HG03521 (cell line): ENCODE measurements at regions not wholly inside any gene's neighbourhood (a gene's known extent, or its start where the extent isn't known, plus 50 kb on each side); places are given as distances from the start of the nearest gene placed in this dataset.

Experiments used
- ATAC-seq: cut with Tn5 transposase; IDR thresholded peaks from one replicate; pipeline ENCODE4 v1.9.1; 2021; ENCODE audit warnings: mild to moderate bottlenecking, moderate library complexity; ENCODE audit not compliant: unreplicated experiment

DNA sequence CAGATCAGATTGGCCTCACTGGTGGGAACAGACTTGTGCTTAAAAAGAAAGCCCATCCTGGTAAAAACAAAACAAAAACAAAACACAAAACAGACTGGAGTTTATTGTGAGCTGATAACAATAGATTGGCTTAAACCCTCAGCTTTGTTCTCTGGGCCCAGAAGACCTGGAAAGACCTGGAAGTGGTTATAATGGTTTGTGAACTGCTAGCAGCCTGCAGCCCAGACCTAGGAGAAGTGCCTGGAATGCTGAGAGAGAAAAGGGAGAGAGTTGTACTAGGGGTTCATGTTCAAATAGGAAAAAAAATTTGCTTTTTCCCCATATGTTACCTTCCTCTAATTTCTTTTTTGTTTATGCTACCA lies 396.6 kb downstream of the DMAC1 start:
- ATAC-seq: no peak

DNA sequence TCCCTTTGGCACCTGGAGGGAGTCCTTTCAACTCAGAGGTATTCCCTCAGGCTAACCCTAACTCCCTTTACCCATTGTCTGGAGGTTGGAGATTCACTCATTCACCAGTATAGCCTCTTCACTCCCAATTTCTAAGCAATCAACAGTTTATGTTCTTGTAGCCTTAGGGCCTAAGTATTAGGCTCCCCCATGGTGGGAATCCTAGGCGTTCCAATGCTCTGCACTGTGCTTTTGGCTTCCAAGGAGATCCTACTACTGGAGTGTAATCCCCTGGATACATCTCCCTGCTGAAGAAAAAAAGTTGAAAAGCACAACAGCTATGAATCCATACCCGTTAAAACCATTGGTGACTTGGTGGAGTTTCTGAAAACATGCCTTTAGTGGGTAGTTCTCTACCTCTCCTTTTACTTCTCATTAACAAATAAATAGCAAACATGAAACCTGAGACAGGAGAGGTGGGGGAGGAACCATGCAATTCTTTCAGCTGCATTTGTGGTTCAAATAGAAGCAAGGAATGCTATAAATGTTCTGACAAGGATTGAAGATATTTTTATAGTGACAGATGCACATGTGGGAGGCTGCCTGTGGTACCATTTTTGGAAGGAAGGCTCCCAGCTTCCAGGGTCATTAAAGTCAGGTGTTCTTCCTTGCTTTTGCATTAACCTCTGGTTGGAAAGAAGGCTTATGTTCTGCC lies 397.1 kb downstream of the DMAC1 start:
- ATAC-seq: no peak

DNA sequence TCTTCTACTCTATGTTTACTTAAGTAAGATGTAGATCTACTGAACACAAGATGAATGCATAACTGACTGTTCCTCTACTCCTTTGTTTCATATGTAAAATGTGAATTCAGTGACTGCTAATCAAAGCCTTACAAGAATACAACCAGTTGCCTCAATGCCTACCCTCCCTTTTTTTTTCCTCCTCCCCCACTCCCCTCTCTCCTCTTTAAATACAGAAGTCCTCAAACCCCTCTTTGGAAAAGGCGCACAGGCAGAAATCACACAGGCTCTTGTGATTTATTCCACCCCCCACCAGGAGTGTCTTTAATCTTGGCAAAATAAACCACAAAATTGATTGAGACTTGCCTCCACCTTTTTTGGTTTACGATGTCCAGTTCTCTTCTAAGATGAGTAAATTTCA lies 398.5 kb downstream of the DMAC1 start:
- no peak for ATAC-seq

DNA sequence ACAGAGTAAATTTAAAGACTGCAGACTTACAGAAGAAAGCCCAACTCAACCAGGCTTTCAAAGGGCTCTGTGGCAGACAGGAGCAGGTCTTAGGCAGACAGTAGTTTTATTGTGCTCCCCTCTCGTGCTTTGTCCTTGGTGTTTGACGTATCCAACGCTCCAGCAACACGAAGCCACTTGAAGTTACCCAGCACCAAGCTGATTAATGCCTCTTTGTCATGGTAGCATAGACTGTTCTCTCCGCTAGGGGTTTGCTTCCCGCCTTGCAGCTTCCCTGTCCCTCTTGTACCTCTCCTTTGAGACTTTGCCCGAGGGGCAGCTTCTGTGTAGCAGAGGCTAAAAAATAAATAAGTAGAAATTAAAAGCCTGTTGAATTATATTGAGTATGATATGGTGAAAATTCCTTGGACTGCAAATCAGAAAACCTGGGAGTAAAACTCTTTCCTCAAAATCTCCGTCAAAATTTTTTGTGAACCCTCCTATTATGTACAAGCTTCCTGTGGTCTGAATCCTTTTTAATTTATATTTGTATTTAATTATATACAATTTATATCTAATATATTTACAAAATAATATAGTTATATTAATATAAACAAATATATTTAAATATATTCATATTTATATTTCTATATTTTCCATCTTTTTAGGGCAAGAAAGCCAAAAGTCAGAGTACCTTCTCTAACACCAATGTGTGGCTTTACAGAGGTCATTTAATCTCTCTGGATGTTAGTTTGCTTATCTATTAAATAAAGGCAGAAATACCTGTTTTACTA lies 405.4 kb downstream of the DMAC1 start:
- no peak for ATAC-seq

DNA sequence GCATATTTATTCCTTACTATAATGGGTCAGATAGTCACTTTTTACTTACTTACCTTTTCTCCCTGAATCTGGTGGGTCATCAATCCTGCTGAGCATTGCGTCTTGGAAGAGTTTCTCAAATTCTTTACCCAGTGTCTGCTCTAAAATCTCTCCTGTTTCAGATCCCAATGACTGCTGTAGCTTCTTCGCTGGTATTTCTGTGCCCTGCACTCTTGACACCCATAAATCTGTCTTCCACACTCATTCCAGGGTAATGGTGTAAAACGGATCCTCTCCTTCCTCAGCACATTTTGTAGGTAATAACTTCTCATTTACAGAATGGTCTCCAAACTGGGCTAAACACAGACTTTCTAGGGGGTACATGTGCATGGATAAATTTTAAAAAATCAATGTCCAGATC lies 407.4 kb downstream of the DMAC1 start:
- no peak for ATAC-seq

DNA sequence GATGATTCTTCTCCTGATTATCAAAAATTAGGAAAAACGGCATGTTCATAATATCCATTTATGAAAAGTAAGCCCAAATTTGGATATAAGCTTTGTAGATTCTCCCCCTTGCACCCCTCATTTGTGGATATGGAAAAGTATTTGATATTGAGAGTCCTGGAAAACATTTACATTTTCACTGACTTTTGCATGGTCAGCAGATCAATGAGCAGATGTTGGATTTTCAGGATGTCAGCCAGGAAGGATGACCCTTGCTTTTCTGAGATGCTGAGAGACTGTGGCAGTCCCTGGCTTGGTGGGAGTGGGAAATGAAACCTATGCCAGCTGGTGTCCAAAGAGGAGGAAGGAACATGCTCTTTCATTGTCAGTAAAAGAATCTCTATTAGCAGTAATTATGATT lies 410.8 kb downstream of the DMAC1 start:
- no peak for ATAC-seq

DNA sequence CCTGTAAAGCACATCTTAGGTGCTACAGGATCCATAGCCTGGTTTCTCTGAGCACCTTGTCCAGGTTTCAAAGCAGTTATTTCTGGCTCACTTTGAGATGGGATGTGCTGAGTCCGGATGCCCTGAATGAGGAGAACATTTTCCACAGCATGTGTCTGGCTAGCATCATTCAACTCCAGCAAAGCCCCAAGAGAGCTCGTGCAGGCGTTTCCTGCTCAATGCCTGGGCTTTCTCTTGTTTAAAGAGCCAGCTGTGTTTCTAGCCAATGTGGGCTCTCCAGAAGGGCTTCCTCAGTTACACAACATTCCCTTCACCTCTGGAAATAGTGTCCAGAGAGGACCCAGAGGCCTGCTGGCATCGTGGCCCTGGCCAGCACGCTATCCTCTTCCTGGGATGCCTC lies 411.7 kb downstream of the DMAC1 start:
- no peak for ATAC-seq

DNA sequence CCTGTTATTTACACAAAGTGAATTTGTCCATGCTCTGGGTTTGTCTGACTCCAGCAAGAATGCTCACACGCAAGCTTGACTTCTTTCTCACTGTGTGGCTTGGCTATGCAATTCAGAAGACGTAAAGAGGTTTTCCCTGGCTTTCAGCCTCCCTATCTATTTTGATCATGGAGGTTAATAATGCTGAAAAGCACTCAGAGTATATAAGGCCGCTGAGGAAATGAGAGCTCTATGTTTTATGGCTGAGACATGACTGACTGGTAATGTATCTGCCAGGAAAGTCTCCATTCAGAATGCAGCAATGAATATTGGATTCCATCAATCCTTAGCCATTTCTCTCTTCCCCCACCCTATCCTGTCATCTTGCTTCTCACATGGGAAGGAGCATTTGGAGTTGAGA lies 417.3 kb downstream of the DMAC1 start:
- ATAC-seq: no peak

DNA sequence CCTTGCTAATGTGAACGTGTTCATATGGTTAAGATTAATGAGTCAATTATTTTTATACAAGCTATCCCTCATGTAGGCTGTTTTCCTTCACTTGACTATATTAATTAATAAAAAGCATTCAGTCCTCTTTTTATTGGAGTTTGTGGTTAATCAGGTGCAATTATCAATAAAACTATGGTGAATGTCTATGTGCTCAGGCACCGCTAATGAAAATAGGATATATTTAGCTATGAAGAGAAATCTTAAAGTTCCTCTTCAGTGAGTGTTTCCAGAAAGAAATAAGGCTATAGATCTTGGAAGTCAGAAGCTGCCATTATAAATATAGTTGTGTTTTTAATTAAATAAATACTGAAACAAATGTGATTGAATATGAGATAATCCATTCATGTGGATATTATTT lies 422.1 kb downstream of the DMAC1 start:
- no peak for ATAC-seq

DNA sequence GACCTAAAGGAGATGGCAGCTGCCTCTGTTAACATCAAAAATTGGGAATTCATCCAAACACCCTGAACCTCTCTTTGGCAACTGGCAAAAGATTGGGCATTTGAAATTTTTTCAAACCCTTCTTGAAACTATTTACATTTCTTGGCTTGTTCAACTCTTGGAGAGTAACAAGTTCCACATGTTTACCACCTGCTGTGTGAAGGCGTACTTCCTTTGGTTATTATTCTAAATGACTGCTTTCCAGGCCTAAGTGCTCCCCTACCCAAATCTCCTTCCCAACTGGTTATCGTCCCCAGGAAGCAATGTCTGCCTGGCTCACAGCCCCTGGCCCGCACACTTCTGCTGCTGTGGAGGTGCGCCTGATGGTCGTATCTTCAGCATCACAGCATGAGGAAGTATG lies 422.7 kb downstream of the DMAC1 start:
- no peak for ATAC-seq

DNA sequence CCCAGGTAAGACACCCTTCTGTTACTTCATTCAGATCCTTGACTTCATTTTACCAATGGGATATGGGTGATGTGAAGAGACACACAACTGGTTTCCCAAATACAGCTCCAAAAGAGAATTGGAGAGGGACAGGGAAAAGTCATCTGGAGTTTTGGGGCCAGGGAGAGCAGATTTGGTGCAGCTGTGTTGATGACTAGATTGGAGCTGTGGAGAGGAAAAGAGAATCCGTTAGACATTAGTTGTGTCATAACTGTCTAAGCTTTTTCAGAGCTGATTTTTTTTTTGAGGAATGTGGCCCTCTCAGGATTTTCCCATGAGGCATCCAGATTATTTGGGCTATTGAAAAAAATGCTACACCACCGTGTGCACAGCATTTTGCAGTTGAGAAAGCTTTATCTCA lies 423.4 kb downstream of the DMAC1 start:
- no peak for ATAC-seq

DNA sequence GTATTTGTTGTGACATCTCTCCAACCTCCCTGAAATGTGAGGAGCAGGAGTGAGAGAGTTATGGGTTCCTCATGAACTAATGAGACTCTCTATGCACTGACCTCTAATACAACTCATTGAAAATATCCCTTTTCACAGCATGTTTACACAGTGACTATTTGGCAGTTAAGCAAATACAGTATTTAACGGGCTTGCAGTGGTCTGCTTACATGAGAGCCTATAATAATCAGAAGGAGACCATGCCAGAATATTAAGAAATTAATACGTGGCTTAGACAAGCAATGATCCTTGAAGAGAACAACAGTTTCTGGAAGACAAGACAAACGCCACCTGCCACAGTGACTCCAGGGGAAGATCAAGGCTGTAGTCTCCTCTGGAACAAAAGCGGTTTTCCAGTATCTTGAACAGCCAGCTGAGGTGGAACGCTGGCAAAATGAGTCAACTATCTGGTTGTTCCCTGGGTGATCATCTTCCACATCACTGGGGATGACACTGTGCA lies 424.5 kb downstream of the DMAC1 start:
- no peak for ATAC-seq

DNA sequence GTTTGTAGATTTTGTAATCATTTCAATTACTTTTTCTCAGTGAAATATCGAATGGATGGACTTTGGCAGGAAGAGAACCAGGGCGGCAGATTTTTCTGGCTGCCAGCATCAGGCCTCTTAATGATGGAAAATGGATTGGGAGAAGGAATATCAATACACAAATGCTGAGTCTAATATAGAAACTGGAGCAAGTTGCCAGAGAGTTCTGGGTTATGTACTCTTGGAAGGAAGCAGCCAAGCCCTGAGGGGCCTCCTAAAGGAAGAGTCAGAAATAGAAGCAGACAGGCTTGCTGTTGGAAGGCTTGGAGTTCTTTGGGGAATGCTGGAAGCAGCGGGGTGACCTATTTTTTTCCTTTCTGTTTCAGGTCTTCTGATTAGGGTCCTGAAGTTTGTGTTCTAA lies 428.6 kb downstream of the DMAC1 start:
- no peak for ATAC-seq

DNA sequence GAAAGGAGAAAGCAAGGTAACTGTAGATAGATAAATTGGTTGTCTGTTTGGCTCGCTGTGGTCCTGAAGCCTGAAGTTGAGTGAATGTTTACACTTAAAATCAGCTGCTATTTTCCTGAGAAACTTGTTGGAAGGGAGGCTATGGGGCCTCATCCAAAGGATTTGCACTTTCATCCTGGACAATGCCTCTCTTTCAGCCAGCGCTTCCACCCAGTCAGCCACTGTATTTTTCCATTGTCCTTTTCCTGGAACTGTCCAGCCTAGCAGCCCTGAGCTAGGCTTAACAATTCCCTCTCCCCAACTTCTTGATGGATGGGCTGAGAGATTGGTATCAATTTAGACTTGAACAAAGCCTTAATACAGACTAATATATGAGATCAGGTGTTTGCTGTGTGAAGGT lies 429.2 kb downstream of the DMAC1 start:
- ATAC-seq: no peak

DNA sequence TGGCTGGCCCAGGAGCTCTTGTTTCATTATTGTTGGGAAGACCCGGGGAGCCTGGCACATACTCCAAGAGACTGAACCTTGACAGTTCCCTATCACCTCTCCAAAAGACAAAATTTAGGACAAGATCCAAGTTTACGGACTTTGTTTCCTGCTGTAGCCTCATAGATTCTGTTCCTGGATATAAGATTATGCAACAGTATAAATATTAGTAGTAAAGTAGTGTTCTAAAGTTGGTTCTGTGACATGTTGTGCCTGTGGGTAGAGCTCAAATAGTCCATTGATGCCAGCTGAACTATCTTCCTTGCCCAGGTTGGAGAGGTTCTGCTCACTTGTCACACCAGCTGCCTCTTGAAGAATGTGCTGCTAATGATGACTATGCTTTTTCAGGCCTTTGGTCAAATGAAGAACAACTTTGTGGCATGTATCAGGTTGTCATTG lies 430.2 kb downstream of the DMAC1 start:
- ATAC-seq: no peak

DNA sequence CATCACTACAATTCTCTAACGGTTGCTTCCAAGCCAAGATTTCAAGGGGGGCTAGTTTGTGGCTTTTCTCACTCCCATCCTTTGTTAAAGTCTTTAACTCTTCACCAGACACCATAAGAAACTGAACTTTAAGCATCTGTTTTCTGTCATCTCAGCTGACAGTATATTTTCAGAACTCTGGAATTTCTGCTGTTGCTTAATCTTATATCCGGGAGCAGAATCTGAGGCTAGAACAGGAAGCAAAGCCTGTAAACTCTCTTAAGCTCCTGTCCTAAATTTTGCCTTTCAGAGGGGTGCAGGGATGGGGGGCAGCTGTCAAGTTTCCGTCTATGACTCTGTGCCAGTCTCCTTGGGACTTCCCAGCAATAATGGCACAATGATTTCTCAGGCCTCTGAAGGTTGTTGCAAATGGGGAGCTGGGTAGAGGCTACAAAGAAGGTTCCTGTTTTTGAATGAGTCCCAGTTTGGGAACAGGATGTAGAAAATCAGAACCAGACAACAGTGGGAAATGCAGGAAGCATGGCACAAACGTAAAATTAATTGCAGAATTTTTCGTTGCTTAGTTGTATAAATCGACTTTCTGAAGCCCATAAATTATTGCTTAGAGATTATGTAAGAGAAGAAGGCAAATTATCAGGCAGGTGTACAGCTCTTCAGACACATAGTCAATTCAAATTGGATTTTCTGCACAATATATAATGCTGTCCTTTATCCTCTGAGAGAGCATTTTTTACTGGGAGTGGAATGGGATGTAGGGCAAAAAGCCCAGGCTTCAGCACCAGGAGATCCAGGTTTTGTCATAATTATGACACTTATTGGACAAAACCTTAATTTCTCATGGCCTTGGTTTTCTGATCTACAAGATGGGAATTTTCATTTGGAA lies 430.9 kb downstream of the DMAC1 start:
- no peak for ATAC-seq

DNA sequence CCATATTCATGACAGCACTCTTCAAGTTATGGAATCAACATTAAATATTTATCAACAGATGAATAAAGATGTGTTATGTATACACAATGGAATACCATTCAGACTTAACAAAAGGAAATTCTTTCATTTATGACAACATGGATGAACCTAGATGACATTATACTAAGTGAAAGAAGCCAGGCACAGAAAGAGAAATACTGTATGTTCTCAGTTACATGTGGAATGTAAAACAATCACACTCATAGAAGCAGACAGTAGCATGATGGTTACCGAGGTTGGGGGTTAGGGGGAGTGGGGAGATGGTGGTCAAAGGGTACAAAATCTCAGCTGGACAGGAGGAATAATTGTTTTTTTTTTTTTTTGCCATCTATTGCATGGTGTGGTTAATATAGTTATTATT lies 431.9 kb downstream of the DMAC1 start:
- ATAC-seq: no peak

DNA sequence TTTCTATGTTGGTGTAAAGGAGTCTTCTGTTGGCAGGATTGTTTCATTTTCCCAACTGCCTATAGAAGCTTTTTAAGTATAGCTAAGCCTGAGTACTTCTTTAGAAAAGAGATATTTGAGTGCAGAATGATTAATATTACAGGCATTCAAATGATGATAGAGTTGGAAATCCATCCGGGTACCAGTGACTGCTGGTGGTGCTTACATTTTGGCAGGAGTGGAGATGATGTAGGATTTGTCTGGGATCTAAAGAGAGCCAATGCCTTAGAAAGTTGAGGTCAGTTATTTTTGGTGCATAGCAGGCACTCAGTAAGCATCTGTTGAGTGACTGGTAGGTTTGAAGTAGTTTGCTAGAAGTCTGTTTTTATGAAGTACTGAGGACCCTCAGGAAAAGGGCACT lies 433.5 kb downstream of the DMAC1 start:
- ATAC-seq: no peak

DNA sequence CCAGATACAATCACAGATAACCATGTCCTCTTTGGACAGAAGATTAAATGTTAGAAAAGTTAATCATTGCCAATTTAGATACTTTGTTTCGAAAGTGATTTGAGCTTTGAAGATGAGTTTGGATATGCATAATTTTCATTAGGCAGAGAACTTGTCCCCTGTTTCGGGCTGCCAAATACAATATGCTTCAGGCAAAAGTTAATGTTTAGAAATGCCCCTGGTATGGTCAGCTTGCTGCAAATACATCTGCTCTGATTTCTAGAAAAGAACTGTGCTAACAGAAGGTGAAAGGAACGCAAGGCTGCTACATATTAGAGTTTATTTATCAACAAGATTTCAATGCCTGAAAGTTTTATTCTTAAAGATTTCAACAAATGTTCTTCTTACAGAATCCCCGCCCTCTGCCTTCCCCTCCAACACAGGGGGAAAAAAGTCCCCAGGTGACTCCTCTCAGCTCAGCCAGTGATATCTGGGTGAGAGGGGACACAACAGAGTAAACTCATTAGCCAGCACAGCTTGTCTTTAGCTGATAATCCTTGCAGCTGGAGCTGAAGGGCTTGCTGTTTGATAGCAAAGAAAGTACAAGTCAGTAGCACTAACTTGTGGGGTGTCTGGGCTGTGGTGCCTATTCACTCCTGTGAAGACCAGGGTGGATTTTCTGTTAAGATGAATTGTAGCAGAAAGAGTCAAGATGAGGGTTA lies 435.7 kb downstream of the DMAC1 start:
- ATAC-seq: no peak

DNA sequence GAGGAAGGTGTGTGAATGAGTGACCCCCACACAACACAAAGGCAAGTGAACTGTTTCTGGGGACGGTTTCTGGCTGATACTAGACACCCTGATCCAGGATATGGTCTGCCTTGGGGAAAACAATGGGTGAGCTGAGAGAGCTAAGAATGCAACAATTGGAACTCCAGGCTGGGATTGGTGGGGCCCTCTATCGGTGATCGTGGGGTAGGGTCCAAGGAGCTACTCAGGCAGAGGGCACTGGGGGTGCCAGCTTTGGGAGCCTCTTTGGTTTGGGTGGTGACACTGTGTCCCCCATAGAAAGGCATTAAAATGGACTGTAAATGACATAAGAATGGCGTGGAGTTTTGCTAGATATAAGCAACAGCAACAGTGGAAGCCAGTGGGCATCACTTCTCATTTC lies 439.1 kb downstream of the DMAC1 start:
- ATAC-seq: no peak

DNA sequence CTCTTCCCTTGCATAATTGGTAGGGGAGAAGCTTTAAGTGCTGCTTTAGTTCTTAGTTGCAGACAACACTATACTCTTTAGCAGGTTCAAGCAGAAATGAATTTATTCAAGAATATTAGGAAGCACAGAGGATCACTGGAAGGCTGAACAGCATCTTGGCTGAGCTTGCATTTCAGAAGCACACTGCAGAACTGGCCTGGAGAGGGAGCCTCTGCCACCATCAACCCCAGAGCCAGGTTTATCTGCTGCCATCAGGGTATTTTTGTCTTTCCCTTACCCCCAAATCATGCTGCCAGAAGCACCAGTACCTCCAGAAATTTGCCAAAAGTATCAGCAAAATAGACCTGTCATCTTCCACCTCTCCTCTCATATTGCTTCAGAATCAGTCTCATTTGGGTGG lies 440.7 kb downstream of the DMAC1 start:
- no peak for ATAC-seq
